Naive thymus-derived CD4-positive, alpha-beta T cell (primary cell): ENCODE measurements at regions not wholly inside any gene's neighbourhood (a gene's known extent, or its start where the extent isn't known, plus 50 kb on each side); places are given as distances from the start of the nearest gene placed in this dataset.

Experiments
- ATAC-seq: fragments of 150-1000 bp; cut with Tn5 transposase; 2 replicates; pipeline ENCODE4 v1.10.0; 2021; ENCODE audit warnings: mild to moderate bottlenecking, moderate library complexity
- CTCF ChIA-PET: fragments of 350-600 bp; sonication (Branson Sonifier 250); formaldehyde crosslinking; loops from one replicate; lab custom pipeline; 2021; ENCODE audit warnings: antibody characterized with exemption; lab: Charles Lee
- POLR2A ChIA-PET: fragments of 350-600 bp; sonication (Branson Sonifier 250); formaldehyde crosslinking; loops from one replicate; lab custom pipeline; 2021; ENCODE audit warnings: antibody characterized with exemption, inconsistent platforms; lab: Charles Lee
- DNase-seq, 9 donors: peaks; one replicate each; pipeline versions ENCODE4 v3.0.0 to v3.0.0-alpha.2; 2020 to 2022; ENCODE audit warnings: mixed read lengths in 1 of 9
- H3K27ac ChIP-seq: one replicate; pipeline ENCODE4 v1.7.0; 2013; ENCODE audit warnings: mild to moderate bottlenecking, low read depth, low read length, moderate library complexity
- H3K27me3 ChIP-seq, 2 donors: one replicate each; pipeline ENCODE4 v1.7.0; 2013; ENCODE audit warnings: low read length in 2 of 2, mild to moderate bottlenecking in 2 of 2, moderate library complexity in 2 of 2; ENCODE audit not compliant: control insufficient read depth in 2 of 2, insufficient read depth in 2 of 2
- H3K36me3 ChIP-seq, 3 experiments: 1 replicate in 2 of 3; 2 replicates in 1 of 3; pipeline ENCODE4 v1.7.0; 2013; ENCODE audit warnings: low read length in 3 of 3, mild to moderate bottlenecking in 3 of 3, moderate library complexity in 1 of 3; ENCODE audit not compliant: insufficient read depth in 3 of 3, control insufficient read depth in 2 of 3
- H3K4me1 ChIP-seq, 2 donors: one replicate each; pipeline ENCODE4 v1.7.0; 2013; ENCODE audit warnings: low read length in 2 of 2, mild to moderate bottlenecking in 2 of 2, moderate library complexity in 1 of 2; ENCODE audit not compliant: control insufficient read depth in 2 of 2, insufficient read depth in 2 of 2
- H3K4me3 ChIP-seq: 2 replicates; pipeline ENCODE4 v1.7.0; 2013; ENCODE audit warnings: mild to moderate bottlenecking, low read length
- H3K9me3 ChIP-seq, 3 experiments: 1 replicate in 2 of 3; 2 replicates in 1 of 3; pipeline ENCODE4 v1.7.0; 2013; ENCODE audit warnings: low read length in 3 of 3; ENCODE audit not compliant: control insufficient read depth in 2 of 3
- H3K27ac Mint-ChIP-seq, 9 donors: one replicate each; pipeline ENCODE4 v1.8.0; 2020 to 2022; ENCODE audit warnings: mixed read lengths in 9 of 9, mild to moderate bottlenecking in 8 of 9, moderate library complexity in 5 of 9, inconsistent platforms in 2 of 9
- H3K27me3 Mint-ChIP-seq, 5 donors: one replicate each; pipeline ENCODE4 v1.8.0; 2021 to 2022; ENCODE audit warnings: mixed read lengths in 5 of 5, mild to moderate bottlenecking in 1 of 5
- H3K36me3 Mint-ChIP-seq, 5 donors: one replicate each; pipeline ENCODE4 v1.8.0; 2020 to 2022; ENCODE audit warnings: mixed read lengths in 5 of 5, mild to moderate bottlenecking in 3 of 5, inconsistent platforms in 1 of 5
- H3K4me1 Mint-ChIP-seq, 7 donors: one replicate each; pipeline ENCODE4 v1.8.0; 2020 to 2022; ENCODE audit warnings: mixed read lengths in 7 of 7, mild to moderate bottlenecking in 3 of 7, inconsistent platforms in 1 of 7
- H3K4me3 Mint-ChIP-seq, 10 donors: one replicate each; pipeline ENCODE4 v1.8.0; 2020 to 2022; ENCODE audit warnings: mild to moderate bottlenecking in 10 of 10, mixed read lengths in 10 of 10, moderate library complexity in 6 of 10, inconsistent platforms in 2 of 10
- H3K9me3 Mint-ChIP-seq, 11 donors: one replicate each; pipeline ENCODE4 v1.8.0; 2020 to 2022; ENCODE audit warnings: mixed read lengths in 11 of 11, mild to moderate bottlenecking in 4 of 11, inconsistent platforms in 1 of 11, moderate library complexity in 1 of 11
- intact Hi-C, 2 donors: fragments of 100-400 bp; cut with micrococcal nuclease; formaldehyde crosslinking; loops; one replicate each; pipeline ENCODE4 v1.15.1; 2023

DNA sequence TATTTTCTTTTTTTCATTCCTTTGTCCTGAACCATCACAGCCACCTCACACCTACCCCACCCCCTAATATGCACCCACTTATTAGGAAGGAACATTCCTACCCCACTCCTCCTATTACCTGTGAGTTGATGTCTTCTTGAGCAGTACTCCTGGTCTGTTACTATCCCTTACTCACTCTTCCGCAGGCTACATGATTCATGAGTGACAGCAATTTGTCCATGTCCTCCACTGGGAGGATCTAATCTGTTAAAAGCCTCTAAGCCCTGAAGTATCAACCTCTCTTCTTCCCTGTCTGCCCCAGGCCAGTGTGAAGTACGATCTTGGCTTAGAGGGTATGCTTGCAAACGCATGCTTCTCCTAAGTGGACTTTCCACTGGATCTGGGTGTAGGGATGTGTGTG lies 75.6 kb upstream of the RFX8 start:
- Histone ChIP-seq H3K36me3 (no peaks in the 10 kb centered on the region), H3K27ac (no peak overlapping the region), H3K9me3 (no peaks in the 10 kb centered on the region), H3K4me3 (no peak overlapping the region), H3K4me1 (peaks cover 0 to 15% of the 10 kb centered on the region in 2 donors), H3K27me3 (no peaks in the 10 kb centered on the region)
- H3K27ac Mint-ChIP-seq: peak overlapping the region in 3 of 9 donors; percentile 39 to 82 (median 55)
- H3K27me3 Mint-ChIP-seq: no peaks in the 10 kb centered on the region
- H3K4me1 Mint-ChIP-seq: peaks cover 15 to 23% (median 19%) of the 10 kb centered on the region in 7 donors
- no peak overlapping the region for H3K4me3 Mint-ChIP-seq
- H3K36me3 Mint-ChIP-seq: peaks cover 0 to 18% (median 0%) of the 10 kb centered on the region in 5 donors
- peaks cover 0 to 13% (median 0%) of the 10 kb centered on the region in 11 donors for H3K9me3 Mint-ChIP-seq
- intact Hi-C loops: loop anchor here in 1 of 2 donors (5.0 kb wide), 1 partner anchor 73 kb away; the partner anchor contains the start of gene RFX8
- POLR2A ChIA-PET: no interaction called here
- DNase-seq (no peak), ATAC-seq (no peak)
- CTCF ChIA-PET: no interaction called here

DNA sequence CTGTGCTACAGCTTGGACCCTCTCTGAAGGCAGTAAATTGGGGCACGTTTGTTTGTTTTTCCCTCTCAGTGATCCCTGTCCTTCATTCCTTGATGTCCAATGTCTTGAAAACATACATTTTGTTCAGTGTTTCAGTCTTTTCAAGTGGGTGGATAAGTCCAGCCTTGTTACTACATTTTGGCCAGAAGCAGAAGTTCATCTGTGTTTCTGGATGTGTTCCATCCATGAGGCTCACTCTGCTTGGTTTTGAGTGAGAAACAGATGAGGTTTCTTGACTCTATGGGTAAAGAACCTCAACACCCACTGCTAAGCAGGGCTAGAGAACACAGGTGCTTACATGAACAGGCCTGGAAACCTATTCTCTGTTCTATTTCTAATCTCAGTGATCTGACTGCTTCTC lies 74.5 kb upstream of the RFX8 start:
- Mint-ChIP-seq H3K4me1 (peaks cover 15 to 23% (median 19%) of the 10 kb centered on the region in 7 donors), H3K36me3 (peaks cover 0 to 18% (median 0%) of the 10 kb centered on the region in 5 donors), H3K9me3 (peaks cover 0 to 13% (median 0%) of the 10 kb centered on the region in 11 donors), H3K4me3 (no peak overlapping the region), H3K27ac (no peak overlapping the region), H3K27me3 (peaks cover 0 to 3% (median 0%) of the 10 kb centered on the region in 5 donors)
- CTCF ChIA-PET: interaction anchor here (0.7 to 1.2 kb wide), 2 partner anchors 9 to 13 kb away, joined by 3 to 5 read pairs; no protein-coding TSS in a partner anchor
- Histone ChIP-seq H3K9me3 (no peaks in the 10 kb centered on the region), H3K36me3 (no peaks in the 10 kb centered on the region), H3K27me3 (no peaks in the 10 kb centered on the region), H3K27ac (no peak overlapping the region), H3K4me3 (no peak overlapping the region), H3K4me1 (peaks cover 0 to 15% of the 10 kb centered on the region in 2 donors)
- ATAC-seq (no peak), DNase-seq (no peak)
- intact Hi-C loops: no loop called here
- POLR2A ChIA-PET: interaction anchor here (0.6 kb wide), 1 partner anchor 283 kb away, joined by 3 read pairs; no protein-coding TSS in a partner anchor

DNA sequence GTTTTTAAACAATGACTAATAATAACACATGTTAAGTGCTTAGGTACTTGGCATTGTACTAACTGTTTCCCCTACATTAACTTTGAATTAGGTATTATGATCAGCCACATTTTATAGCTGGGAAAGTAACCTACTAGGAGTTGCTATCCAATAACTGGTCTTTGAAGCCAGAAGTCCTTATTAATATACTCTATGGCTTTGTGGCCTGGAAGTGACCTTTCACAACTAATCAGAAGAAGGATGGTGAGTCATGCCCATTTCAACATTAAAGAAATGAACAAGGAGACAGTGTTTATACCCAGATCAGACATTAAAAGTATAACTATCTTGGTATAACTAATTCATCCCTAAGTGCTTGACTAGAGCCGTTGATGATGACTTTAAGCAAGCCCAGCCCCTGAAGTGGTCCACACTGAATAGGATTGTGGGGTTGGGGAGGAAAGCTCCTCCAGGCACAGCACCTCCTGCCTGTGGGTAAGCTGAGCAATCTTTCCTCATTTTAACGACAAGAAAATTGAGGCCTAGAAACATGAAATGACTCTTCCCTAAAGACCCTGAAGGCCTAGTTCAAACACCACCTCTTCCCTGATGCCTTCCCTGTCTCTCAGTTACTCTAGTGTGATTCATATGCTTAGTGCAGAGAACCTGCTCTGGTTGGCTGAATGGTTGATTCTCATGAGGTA lies 71.6 kb upstream of the RFX8 start:
- DNase-seq (no peak), ATAC-seq (peak; percentile 53)
- Histone ChIP-seq H3K4me3 (no peak overlapping the region), H3K9me3 (no peaks in the 10 kb centered on the region), H3K27ac (no peak overlapping the region), H3K36me3 (no peaks in the 10 kb centered on the region), H3K4me1 (peaks cover 0 to 8% of the 10 kb centered on the region in 2 donors), H3K27me3 (no peaks in the 10 kb centered on the region)
- Mint-ChIP-seq H3K27me3 (peaks cover 0 to 15% (median 0%) of the 10 kb centered on the region in 5 donors), H3K36me3 (peaks cover 0 to 18% (median 0%) of the 10 kb centered on the region in 5 donors), H3K27ac (no peak overlapping the region), H3K4me3 (no peak overlapping the region), H3K9me3 (peaks cover 0 to 15% (median 0%) of the 10 kb centered on the region in 11 donors), H3K4me1 (peaks cover 8 to 14% (median 12%) of the 10 kb centered on the region in 7 donors)
- intact Hi-C loops: no loop called here
- CTCF ChIA-PET: no interaction called here
- POLR2A ChIA-PET: interaction anchor here (0.5 kb wide), 1 partner anchor 396 kb away, joined by 3 read pairs; no protein-coding TSS in a partner anchor

DNA sequence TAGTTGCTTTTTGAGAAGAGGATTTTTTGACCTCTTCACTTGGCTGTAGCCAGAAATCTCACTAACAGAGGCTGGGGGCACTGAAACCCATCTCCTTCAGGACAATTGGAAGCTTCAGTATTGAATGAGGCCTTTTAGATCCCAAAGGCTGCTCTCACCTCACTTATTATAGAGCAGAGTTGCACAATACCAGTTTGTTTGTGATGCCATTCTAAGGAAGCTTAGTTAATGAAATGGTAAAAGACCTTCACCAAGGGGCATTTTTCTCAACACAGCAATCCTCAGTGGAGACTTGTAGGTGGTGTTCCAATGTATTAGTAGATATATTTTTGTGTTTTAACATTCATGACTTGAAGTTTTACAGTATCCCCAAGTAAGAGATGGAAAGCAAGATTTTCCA lies 71.0 kb upstream of the RFX8 start:
- Histone ChIP-seq H3K27ac (no peak overlapping the region), H3K36me3 (no peaks in the 10 kb centered on the region), H3K9me3 (no peaks in the 10 kb centered on the region), H3K4me1 (peaks cover 0 to 3% of the 10 kb centered on the region in 2 donors), H3K27me3 (no peaks in the 10 kb centered on the region), H3K4me3 (no peak overlapping the region)
- ATAC-seq (no peak), DNase-seq (no peak)
- intact Hi-C loops: no loop called here
- Mint-ChIP-seq H3K27ac (peak overlapping the region in 1 of 9 donors; percentile 17), H3K4me1 (peaks cover 3 to 9% (median 6%) of the 10 kb centered on the region in 7 donors), H3K36me3 (peaks cover 0 to 13% (median 0%) of the 10 kb centered on the region in 5 donors), H3K27me3 (peaks cover 0 to 16% (median 0%) of the 10 kb centered on the region in 5 donors), H3K9me3 (peaks cover 0 to 14% (median 0%) of the 10 kb centered on the region in 11 donors), H3K4me3 (no peak overlapping the region)
- POLR2A ChIA-PET: no interaction called here
- CTCF ChIA-PET: no interaction called here

DNA sequence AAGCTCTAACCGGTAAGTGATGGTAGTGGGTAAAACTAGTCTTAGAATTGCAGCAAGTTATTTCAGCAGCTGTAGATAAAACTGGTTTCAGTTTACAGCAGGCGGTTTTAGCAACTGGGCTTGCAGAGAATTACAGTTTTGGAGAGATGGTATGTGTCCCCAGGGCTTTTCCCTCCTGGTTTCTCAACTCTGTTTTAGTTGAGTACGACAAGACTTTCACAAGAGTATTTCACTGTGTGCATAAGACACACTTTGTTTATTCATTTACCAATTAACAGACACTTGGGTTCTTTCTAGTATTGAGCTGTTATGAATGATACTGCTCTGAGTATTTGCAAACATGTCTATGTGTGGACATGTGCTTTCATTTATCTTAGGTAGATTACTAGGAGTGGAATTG lies 65.6 kb upstream of the RFX8 start:
- Histone ChIP-seq H3K4me1 (no peaks in the 10 kb centered on the region), H3K36me3 (no peaks in the 10 kb centered on the region), H3K27me3 (no peaks in the 10 kb centered on the region), H3K4me3 (no peak overlapping the region), H3K27ac (no peak overlapping the region), H3K9me3 (no peaks in the 10 kb centered on the region)
- ChIA-PET POLR2A (no interaction called here), CTCF (no interaction called here)
- no peak overlapping the region for H3K4me3 Mint-ChIP-seq
- H3K27me3 Mint-ChIP-seq: peaks cover 0 to 23% (median 0%) of the 10 kb centered on the region in 5 donors
- H3K9me3 Mint-ChIP-seq: peaks cover 0 to 10% (median 0%) of the 10 kb centered on the region in 11 donors
- DNase-seq: no peak
- no peaks in the 10 kb centered on the region for H3K4me1 Mint-ChIP-seq
- ATAC-seq: no peak
- intact Hi-C loops: no loop called here
- peaks cover 0 to 5% (median 0%) of the 10 kb centered on the region in 5 donors for H3K36me3 Mint-ChIP-seq
- no peak overlapping the region for H3K27ac Mint-ChIP-seq

DNA sequence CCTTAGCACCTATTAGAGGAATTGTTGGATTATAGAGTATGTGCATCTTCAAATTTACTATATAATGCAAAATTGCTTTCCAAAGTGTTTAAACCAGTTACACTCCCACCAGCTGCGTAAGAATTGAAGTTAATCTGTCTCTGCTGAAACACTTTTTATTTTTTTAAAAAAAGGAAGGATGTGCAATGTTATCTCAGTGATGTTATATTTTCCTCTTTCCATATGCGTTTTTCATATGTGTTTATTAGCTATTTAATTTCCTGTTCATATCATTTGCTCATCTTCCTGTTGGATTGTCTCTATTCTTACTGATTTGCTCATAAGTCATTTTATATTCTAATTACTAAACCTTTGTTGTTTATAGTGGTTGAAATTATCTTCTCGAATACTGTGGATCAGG lies 63.2 kb upstream of the RFX8 start:
- Mint-ChIP-seq H3K27ac (no peak overlapping the region), H3K36me3 (peaks cover 0 to 4% (median 0%) of the 10 kb centered on the region in 5 donors), H3K4me3 (no peak overlapping the region), H3K9me3 (peaks cover 0 to 10% (median 0%) of the 10 kb centered on the region in 11 donors), H3K4me1 (no peaks in the 10 kb centered on the region), H3K27me3 (peaks cover 0 to 13% (median 0%) of the 10 kb centered on the region in 5 donors)
- Histone ChIP-seq H3K4me1 (no peaks in the 10 kb centered on the region), H3K27me3 (no peaks in the 10 kb centered on the region), H3K36me3 (no peaks in the 10 kb centered on the region), H3K9me3 (no peaks in the 10 kb centered on the region), H3K4me3 (no peak overlapping the region), H3K27ac (no peak overlapping the region)
- POLR2A ChIA-PET: no interaction called here
- intact Hi-C loops: no loop called here
- ATAC-seq (no peak), DNase-seq (no peak)
- CTCF ChIA-PET: no interaction called here
